Tibial nerve (tissue), 4 donors: ENCODE measurements at regions not wholly inside any gene's neighbourhood (a gene's known extent, or its start where the extent isn't known, plus 50 kb on each side); places are given as distances from the start of the nearest gene placed in this dataset.

Experiments
- DNase-seq, 2 donors: peaks; one replicate each; pipeline ENCODE4 v3.0.0-alpha.2; 2019; ENCODE audit warnings: low spot score in 2 of 2
- H3K27ac ChIP-seq, 4 donors: fragments of 200-600 bp; sonication (generic) in 3 of 4; one replicate each; pipeline ENCODE4 v1.5.1; 2017 to 2019; ENCODE audit warnings: mild to moderate bottlenecking in 1 of 4
- H3K27me3 ChIP-seq, 2 donors: fragments of 200-600 bp; sonication (generic) in 1 of 2; one replicate each; pipeline versions ENCODE4 v1.5.1 to v1.6.0; 2017 to 2019
- H3K36me3 ChIP-seq, 3 donors: fragments of 200-600 bp; sonication (generic); one replicate each; pipeline ENCODE4 v1.5.1; 2018 to 2019
- H3K4me1 ChIP-seq, 4 donors: fragments of 200-600 bp; sonication (generic) in 3 of 4; one replicate each; pipeline ENCODE4 v1.5.1; 2017 to 2019
- H3K4me3 ChIP-seq, 4 donors: fragments of 200-600 bp; sonication (generic) in 3 of 4; one replicate each; pipeline ENCODE4 v1.5.1; 2017 to 2019; ENCODE audit warnings: mild to moderate bottlenecking in 1 of 4, moderate library complexity in 1 of 4
- H3K9me3 ChIP-seq, 4 donors: fragments of 200-600 bp; sonication (generic) in 3 of 4; one replicate each; pipeline ENCODE4 v1.5.1; 2017 to 2019
- CTCF ChIP-seq, 5 experiments: fragments of 200-600 bp in 3 of 5; fragments of 450-650 bp in 2 of 5; sonication (generic) in 3 of 5; IDR thresholded peaks; one replicate each; pipeline ENCODE4 v1.5.1; 2016 to 2019; ENCODE audit warnings: antibody characterized with exemption in 5 of 5, mild to moderate bottlenecking in 3 of 5, moderate library complexity in 2 of 5
- EP300 ChIP-seq, 2 donors: sonication (generic); formaldehyde crosslinking; IDR thresholded peaks; one replicate each; pipeline ENCODE4 v1.6.1; 2017; ENCODE audit warnings: antibody characterized with exemption in 2 of 2, mild to moderate bottlenecking in 1 of 2
- POLR2A ChIP-seq, 2 donors: fragments of 450-650 bp; IDR thresholded peaks; one replicate each; pipeline ENCODE4 v1.6.1; 2017; ENCODE audit warnings: antibody characterized with exemption in 2 of 2, mild to moderate bottlenecking in 2 of 2, moderate library complexity in 2 of 2
- WGBS, 2 donors: methylation state at CpG; one replicate each; pipeline ENCODE4 v1.1.5; 2018; 5-methylcytosine and 5-hydroxymethylcytosine counted together

GRCh38 chr11:29916040-29916439 lies 100.8 kb downstream of the KCNA4 start:
- Histone ChIP-seq H3K4me1 (no peaks in the 10 kb centered on the region), H3K36me3 (no peaks in the 10 kb centered on the region), H3K27me3 (no peaks in the 10 kb centered on the region), H3K9me3 (no peaks in the 10 kb centered on the region), H3K27ac (no peak overlapping the region), H3K4me3 (no peak overlapping the region)
- TF ChIP-seq EP300 (IDR thresholded peaks at IDR 0.05) (no peak), CTCF (IDR thresholded peaks at IDR 0.05) (no peak), POLR2A (IDR thresholded peaks at IDR 0.05) (no peak)
- no peak for DNase-seq
- WGBS, 2 donors = 90 to 91% methylated on average over 8 of the region's 8 CpGs

- no peaks in the 10 kb centered on the region for H3K9me3 ChIP-seq
- WGBS, 2 donors = 82 to 92% methylated on average over 2 of the region's 2 CpGs
- TF ChIP-seq EP300 (IDR thresholded peaks at IDR 0.05) = no peak
- TF ChIP-seq CTCF (IDR thresholded peaks at IDR 0.05) = no peak
- no peak for TF ChIP-seq POLR2A (IDR thresholded peaks at IDR 0.05)
- no peaks in the 10 kb centered on the region for H3K36me3 ChIP-seq
- no peak for DNase-seq
- H3K27ac ChIP-seq = no peak overlapping the region
- H3K27me3 ChIP-seq = no peaks in the 10 kb centered on the region
- no peaks in the 10 kb centered on the region for H3K4me1 ChIP-seq
- no peak overlapping the region for H3K4me3 ChIP-seq
These were observed 102.5 kb downstream of the KCNA4 start for GRCh38 chr11:29914203-29914930.

GRCh38 chr11:29913352-29913751 lies 103.5 kb downstream of the KCNA4 start:
- WGBS, 2 donors = 81 to 84% methylated on average over 4 of the region's 4 CpGs
- Histone ChIP-seq H3K4me1 (no peaks in the 10 kb centered on the region), H3K27ac (no peak overlapping the region), H3K4me3 (no peak overlapping the region), H3K27me3 (no peaks in the 10 kb centered on the region), H3K9me3 (no peaks in the 10 kb centered on the region), H3K36me3 (no peaks in the 10 kb centered on the region)
- TF ChIP-seq CTCF (IDR thresholded peaks at IDR 0.05) = no peak
- TF ChIP-seq EP300 (IDR thresholded peaks at IDR 0.05) = no peak
- TF ChIP-seq POLR2A (IDR thresholded peaks at IDR 0.05) = no peak
- no peak for DNase-seq

- peaks cover 0 to 5% (median 0%) of the 10 kb centered on the region in 4 donors for H3K9me3 ChIP-seq
- H3K27ac ChIP-seq = no peak overlapping the region
- TF ChIP-seq POLR2A (IDR thresholded peaks at IDR 0.05) (no peak), EP300 (IDR thresholded peaks at IDR 0.05) (no peak), CTCF (IDR thresholded peaks at IDR 0.05) (no peak)
- no peaks in the 10 kb centered on the region for H3K36me3 ChIP-seq
- no peak for DNase-seq
- no peak overlapping the region for H3K4me3 ChIP-seq
- H3K27me3 ChIP-seq = no peaks in the 10 kb centered on the region
- H3K4me1 ChIP-seq = no peaks in the 10 kb centered on the region
These were observed 116.4 kb downstream of the KCNA4 start for GRCh38 chr11:29900382-29900781.

GRCh38 chr11:29879560-29879959 lies 137.3 kb downstream of the KCNA4 start:
- 62 to 66% methylated on average over 6 of the region's 6 CpGs for WGBS, 2 donors
- Histone ChIP-seq H3K36me3 (no peaks in the 10 kb centered on the region), H3K27me3 (no peaks in the 10 kb centered on the region), H3K4me3 (no peak overlapping the region), H3K4me1 (no peaks in the 10 kb centered on the region), H3K9me3 (no peaks in the 10 kb centered on the region), H3K27ac (no peak overlapping the region)
- DNase-seq = no peak
- TF ChIP-seq CTCF (IDR thresholded peaks at IDR 0.05) (no peak), POLR2A (IDR thresholded peaks at IDR 0.05) (no peak), EP300 (IDR thresholded peaks at IDR 0.05) (no peak)
